ENCODE measurements at regions not wholly inside any gene's neighbourhood (a gene's known extent, or its start where the extent isn't known, plus 50 kb on each side); places are given as distances from the start of the nearest gene placed in this dataset.

DNA sequence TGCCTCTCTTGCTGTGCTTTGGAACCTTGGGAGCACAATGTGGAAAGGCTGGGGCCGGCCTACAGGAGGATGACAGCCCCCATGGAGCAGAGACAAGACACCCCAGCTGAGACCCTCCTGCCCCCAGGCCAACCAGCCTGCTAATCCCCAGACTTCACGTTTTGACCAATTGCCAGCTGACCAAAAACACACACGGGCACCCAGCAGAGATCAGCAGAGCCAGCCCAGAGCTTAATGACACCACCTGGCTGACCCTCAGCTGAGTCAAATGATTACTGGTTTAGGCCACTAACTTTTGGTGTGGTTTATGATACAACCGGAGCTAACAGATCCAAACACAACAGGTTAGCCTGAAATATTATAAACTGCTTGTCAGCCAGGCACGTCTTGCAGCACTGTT lies 111.2 kb upstream of the KIF5B start:
- FAIRE-seq: no peak

GRCh38 chr10:32166365-32166764 lies 110.1 kb upstream of the KIF5B start:
- intact Hi-C loops (cut with DNase I): no loop called here
- Histone ChIP-seq H3K36me3 (ENCODE audit: control insufficient read depth in 2 of 3, insufficient read depth in 3 of 3, low read length in 3 of 3) (no peaks in the 10 kb centered on the region), H3K4me3 (ENCODE audit: low read length in 3 of 3) (no peak overlapping the region), H3K9me3 (ENCODE audit: control insufficient read depth in 2 of 3, insufficient read depth in 1 of 3, low read length in 3 of 3) (no peaks in the 10 kb centered on the region), H3K4me1 (ENCODE audit: control insufficient read depth in 2 of 3, insufficient read depth in 2 of 3, low read depth in 1 of 3, low read length in 3 of 3) (no peaks in the 10 kb centered on the region), H3K27me3 (ENCODE audit: control insufficient read depth, insufficient read depth, low read length) (no peaks in the 10 kb centered on the region), H3K9ac (ENCODE audit: low read length in 3 of 3) (no peak overlapping the region), H3K27ac (ENCODE audit: low read depth in 2 of 2, low read length in 2 of 2) (no peak overlapping the region)
- TF ChIP-seq, protein P1, sequence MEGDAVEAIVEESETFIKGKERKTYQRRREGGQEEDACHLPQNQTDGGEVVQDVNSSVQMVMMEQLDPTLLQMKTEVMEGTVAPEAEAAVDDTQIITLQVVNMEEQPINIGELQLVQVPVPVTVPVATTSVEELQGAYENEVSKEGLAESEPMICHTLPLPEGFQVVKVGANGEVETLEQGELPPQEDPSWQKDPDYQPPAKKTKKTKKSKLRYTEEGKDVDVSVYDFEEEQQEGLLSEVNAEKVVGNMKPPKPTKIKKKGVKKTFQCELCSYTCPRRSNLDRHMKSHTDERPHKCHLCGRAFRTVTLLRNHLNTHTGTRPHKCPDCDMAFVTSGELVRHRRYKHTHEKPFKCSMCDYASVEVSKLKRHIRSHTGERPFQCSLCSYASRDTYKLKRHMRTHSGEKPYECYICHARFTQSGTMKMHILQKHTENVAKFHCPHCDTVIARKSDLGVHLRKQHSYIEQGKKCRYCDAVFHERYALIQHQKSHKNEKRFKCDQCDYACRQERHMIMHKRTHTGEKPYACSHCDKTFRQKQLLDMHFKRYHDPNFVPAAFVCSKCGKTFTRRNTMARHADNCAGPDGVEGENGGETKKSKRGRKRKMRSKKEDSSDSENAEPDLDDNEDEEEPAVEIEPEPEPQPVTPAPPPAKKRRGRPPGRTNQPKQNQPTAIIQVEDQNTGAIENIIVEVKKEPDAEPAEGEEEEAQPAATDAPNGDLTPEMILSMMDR (IDR thresholded peaks at IDR 0.05; ENCODE audit: borderline replicate concordance, extremely low read depth, insufficient read depth): no peak
- no peak for FAIRE-seq
- DNase-seq: no peak

More for the DNA sequence above, 111.2 kb upstream of the KIF5B start:
- TF ChIP-seq, protein P1 (IDR thresholded peaks at IDR 0.05; ENCODE audit: borderline replicate concordance, extremely low read depth, insufficient read depth): no peak
- Histone ChIP-seq H3K4me3 (ENCODE audit: low read length in 3 of 3) (no peak overlapping the region), H3K27me3 (ENCODE audit: control insufficient read depth, insufficient read depth, low read length) (no peaks in the 10 kb centered on the region), H3K9me3 (ENCODE audit: control insufficient read depth in 2 of 3, insufficient read depth in 1 of 3, low read length in 3 of 3) (no peaks in the 10 kb centered on the region), H3K9ac (ENCODE audit: low read length in 3 of 3) (no peak overlapping the region), H3K27ac (ENCODE audit: low read depth in 2 of 2, low read length in 2 of 2) (no peak overlapping the region), H3K36me3 (ENCODE audit: control insufficient read depth in 2 of 3, insufficient read depth in 3 of 3, low read length in 3 of 3) (no peaks in the 10 kb centered on the region), H3K4me1 (ENCODE audit: control insufficient read depth in 2 of 3, insufficient read depth in 2 of 3, low read depth in 1 of 3, low read length in 3 of 3) (no peaks in the 10 kb centered on the region)
- no peak for DNase-seq
- intact Hi-C loops (cut with DNase I): no loop called here

DNA sequence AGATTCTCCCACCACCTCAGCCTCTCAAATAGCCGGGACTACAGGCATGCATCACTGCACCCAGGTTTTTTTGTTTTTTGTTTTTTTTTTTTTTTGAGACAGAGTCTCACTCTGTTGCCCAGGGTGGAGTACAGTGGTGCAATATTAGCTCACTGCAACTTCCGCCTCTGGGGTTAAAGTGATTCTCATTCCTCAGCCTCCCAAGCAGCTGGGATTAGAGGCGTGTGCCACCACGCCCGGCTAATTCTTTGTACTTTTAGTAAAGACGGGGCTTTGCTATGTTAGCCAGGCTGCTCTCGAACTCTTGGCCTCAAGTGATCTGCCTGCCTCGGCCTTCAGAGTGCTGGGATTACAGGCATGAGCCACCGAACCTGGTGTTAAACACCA lies 107.5 kb upstream of the KIF5B start:
- Histone ChIP-seq H3K9me3 (ENCODE audit: control insufficient read depth in 2 of 3, insufficient read depth in 1 of 3, low read length in 3 of 3) (no peaks in the 10 kb centered on the region), H3K27ac (ENCODE audit: low read depth in 2 of 2, low read length in 2 of 2) (no peak overlapping the region), H3K9ac (ENCODE audit: low read length in 3 of 3) (no peak overlapping the region), H3K36me3 (ENCODE audit: control insufficient read depth in 2 of 3, insufficient read depth in 3 of 3, low read length in 3 of 3) (no peaks in the 10 kb centered on the region), H3K27me3 (ENCODE audit: control insufficient read depth, insufficient read depth, low read length) (no peaks in the 10 kb centered on the region), H3K4me1 (ENCODE audit: control insufficient read depth in 2 of 3, insufficient read depth in 2 of 3, low read depth in 1 of 3, low read length in 3 of 3) (no peaks in the 10 kb centered on the region), H3K4me3 (ENCODE audit: low read length in 3 of 3) (no peak overlapping the region)
- TF ChIP-seq, protein P1 (IDR thresholded peaks at IDR 0.05; ENCODE audit: borderline replicate concordance, extremely low read depth, insufficient read depth): no peak
- no peak for DNase-seq
- intact Hi-C loops (cut with DNase I): no loop called here
- FAIRE-seq: no peak

DNA sequence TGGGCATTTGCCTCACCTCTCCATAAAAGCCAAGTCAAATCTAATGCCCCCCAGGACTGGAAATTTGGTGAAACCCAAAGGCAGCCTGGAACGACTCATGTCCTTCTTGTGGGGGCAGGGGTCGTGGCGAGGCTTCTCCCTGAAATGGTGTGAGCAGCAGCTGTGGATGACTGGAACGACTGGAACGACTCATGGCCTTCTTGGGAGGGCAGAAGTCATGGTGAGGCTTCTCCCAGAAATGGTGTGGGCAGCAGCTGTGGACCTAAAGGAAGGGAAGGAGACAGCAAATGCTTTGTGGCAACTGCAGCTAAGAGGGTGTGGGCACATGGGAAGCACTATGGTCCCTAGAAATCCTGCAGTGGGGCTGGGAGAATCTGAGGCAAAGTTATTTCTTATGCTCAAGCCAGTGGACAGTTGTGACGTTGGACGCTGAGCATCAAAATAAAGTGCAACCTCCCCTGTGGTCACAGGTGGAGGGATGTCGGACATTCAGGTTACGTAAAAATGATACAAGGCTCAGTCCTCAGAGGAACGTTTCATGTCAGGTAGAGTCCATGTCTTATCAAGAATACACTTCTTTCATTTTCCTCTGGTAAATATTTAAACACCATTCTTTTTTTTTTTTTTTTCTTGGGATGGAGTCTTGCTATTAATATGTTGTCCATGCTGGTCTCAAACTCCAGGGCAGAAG lies 107.0 kb upstream of the KIF5B start:
- no peak for FAIRE-seq
- H3K27me3 ChIP-seq (ENCODE audit: control insufficient read depth, insufficient read depth, low read length): no peaks in the 10 kb centered on the region
- no peaks in the 10 kb centered on the region for H3K9me3 ChIP-seq (ENCODE audit: control insufficient read depth in 2 of 3, insufficient read depth in 1 of 3, low read length in 3 of 3)
- H3K36me3 ChIP-seq (ENCODE audit: control insufficient read depth in 2 of 3, insufficient read depth in 3 of 3, low read length in 3 of 3): no peaks in the 10 kb centered on the region
- H3K9ac ChIP-seq (ENCODE audit: low read length in 3 of 3): no peak overlapping the region
- intact Hi-C loops (cut with DNase I): no loop called here
- TF ChIP-seq, protein P1 (IDR thresholded peaks at IDR 0.05; ENCODE audit: borderline replicate concordance, extremely low read depth, insufficient read depth): no peak
- no peak for DNase-seq
- H3K27ac ChIP-seq (ENCODE audit: low read depth in 2 of 2, low read length in 2 of 2): no peak overlapping the region
- H3K4me1 ChIP-seq (ENCODE audit: control insufficient read depth in 2 of 3, insufficient read depth in 2 of 3, low read depth in 1 of 3, low read length in 3 of 3): no peaks in the 10 kb centered on the region
- no peak overlapping the region for H3K4me3 ChIP-seq (ENCODE audit: low read length in 3 of 3)

All from kidney (tissue), 13 donors.